Fibroblast of the aortic adventitia (primary cell): ENCODE measurements at regions not wholly inside any gene's neighbourhood (a gene's known extent, or its start where the extent isn't known, plus 50 kb on each side); places are given as distances from the start of the nearest gene placed in this dataset.

Experiments used
- DNase-seq: peaks from one replicate; pipeline ENCODE4 v3.0.0-alpha.2; 2010; ENCODE audit warnings: low read depth
- H3K4me3 ChIP-seq: 2 replicates; pipeline ENCODE4 v1.5.1; 2011; ENCODE audit warnings: low read depth, mild to moderate bottlenecking, control low read depth, low read length, moderate library complexity
- CTCF ChIP-seq: IDR thresholded peaks from 2 replicates; pipeline ENCODE4 v1.5.1; 2011; ENCODE audit warnings: mild to moderate bottlenecking, low read length, control low read depth, inconsistent platforms; ENCODE audit not compliant: insufficient read depth

- DNase-seq, result no peak
- TF ChIP-seq CTCF, result no peak
- no peak overlapping the region for H3K4me3 ChIP-seq
Measured at GRCh38 chr2:65620026-65620425, 187.6 kb upstream of the SPRED2 start.

DNA sequence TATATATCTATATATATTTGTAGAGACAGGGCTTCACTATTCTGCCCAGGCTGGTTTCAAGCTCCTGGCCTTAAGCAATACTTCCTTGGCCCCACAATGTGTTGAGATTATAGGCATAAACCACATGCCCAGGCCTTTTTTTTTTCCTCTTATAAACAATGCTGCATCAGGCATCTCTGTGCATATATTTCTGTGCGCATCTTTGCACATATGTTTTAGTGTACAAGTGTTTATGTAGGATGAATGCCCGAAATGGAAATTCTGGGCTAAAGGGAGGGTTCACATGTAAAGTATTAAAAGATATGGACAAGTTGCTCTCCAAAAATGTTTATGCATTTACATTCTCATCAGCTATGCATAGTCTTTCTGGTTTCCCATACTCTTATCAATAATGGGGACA, 183.2 kb upstream of the SPRED2 start:
- no peak for DNase-seq
- H3K4me3 ChIP-seq, result no peak overlapping the region
- TF ChIP-seq CTCF, result no peak

- no peak for DNase-seq
- no peak for TF ChIP-seq CTCF
Measured at GRCh38 chr2:65613968-65614555, 181.7 kb upstream of the SPRED2 start.

GRCh38 chr2:65611488-65611887, 179.1 kb upstream of the SPRED2 start:
- no peak for TF ChIP-seq CTCF
- H3K4me3 ChIP-seq, result no peak overlapping the region
- DNase-seq, result no peak

More at GRCh38 chr2:65613968-65614555, 181.7 kb upstream of the SPRED2 start:
- no peak overlapping the region for H3K4me3 ChIP-seq

GRCh38 chr2:65608916-65609315, 176.5 kb upstream of the SPRED2 start:
- no peak for DNase-seq
- no peak for TF ChIP-seq CTCF
- H3K4me3 ChIP-seq, result no peak overlapping the region

DNA sequence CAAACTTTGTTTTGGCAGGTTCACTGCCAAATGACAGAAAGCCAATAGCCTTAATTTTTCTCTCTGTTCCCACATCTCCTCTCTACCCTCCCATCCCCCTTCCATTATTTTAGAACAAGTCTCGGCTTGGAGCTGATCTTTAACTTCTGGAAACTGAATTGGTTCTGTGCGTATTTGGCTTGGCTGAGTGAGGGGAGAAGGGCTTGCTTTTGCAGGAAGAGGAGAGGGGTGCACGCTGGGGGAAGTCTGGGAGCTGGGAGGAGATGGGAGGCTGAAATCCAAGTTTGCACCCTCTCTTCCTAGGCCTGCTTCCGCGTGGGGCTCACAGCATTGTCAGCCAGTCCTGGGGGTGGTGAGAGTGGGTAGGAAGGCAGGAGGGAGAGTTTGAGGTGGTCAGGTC, 176.1 kb upstream of the SPRED2 start:
- no peak for DNase-seq
- TF ChIP-seq CTCF, result no peak
- H3K4me3 ChIP-seq, result no peak overlapping the region
